Fibroblast of lung (primary cell): ENCODE measurements at regions not wholly inside any gene's neighbourhood (a gene's known extent, or its start where the extent isn't known, plus 50 kb on each side); places are given as distances from the start of the nearest gene placed in this dataset.
A peak's percentile ranks its signal among the peaks of the same experiment; 100 is the strongest.
"Not testable (repeated sequence)": the region's sequence is repeated elsewhere in the genome, so short reads cannot be mapped to it uniquely, and the experiment has no call there.

Experiments used
- DNase-seq, 2 donors: peaks; one replicate each; pipeline versions ENCODE4 v3.0.0 to v3.0.0-alpha.2; 2010; ENCODE audit warnings: low read depth in 2 of 2
- H2AFZ ChIP-seq: 2 replicates; pipeline ENCODE4 v1.5.1; 2012; ENCODE audit warnings: low read length, control low read depth, inconsistent platforms
- H3K27ac ChIP-seq: 2 replicates; pipeline ENCODE4 v1.5.1; 2011; ENCODE audit warnings: low read length, control low read depth; ENCODE audit not compliant: insufficient read depth
- H3K27me3 ChIP-seq: 2 replicates; pipeline ENCODE4 v1.5.1; 2011; ENCODE audit warnings: mild to moderate bottlenecking, low read length; ENCODE audit not compliant: control insufficient read depth, insufficient read depth
- H3K36me3 ChIP-seq: 2 replicates; pipeline ENCODE4 v1.5.1; 2011; ENCODE audit warnings: low read length; ENCODE audit not compliant: control insufficient read depth, insufficient read depth
- H3K4me1 ChIP-seq: 2 replicates; pipeline ENCODE4 v1.5.1; 2011; ENCODE audit warnings: low read length; ENCODE audit not compliant: control insufficient read depth, insufficient read depth; ENCODE audit errors: extremely low read depth
- H3K4me2 ChIP-seq: 2 replicates; pipeline ENCODE4 v1.5.1; 2011; ENCODE audit warnings: low read length, control low read depth; ENCODE audit not compliant: insufficient read depth; ENCODE audit errors: extremely low read depth
- H3K4me3 ChIP-seq, 4 experiments: fragments of 200-600 bp in 1 of 4; sonication (generic) in 1 of 4; replicated peaks in 1 of 4; 2 replicates each; pipeline ENCODE4 v1.5.1; 2011 to 2016; ENCODE audit warnings: low read length in 4 of 4, low read depth in 3 of 4, mild to moderate bottlenecking in 3 of 4, control low read depth in 2 of 4, inconsistent platforms in 1 of 4, mixed read lengths in 1 of 4; ENCODE audit not compliant: insufficient read depth in 1 of 4; ENCODE audit errors: control extremely low read depth in 1 of 4
- H3K79me2 ChIP-seq: 2 replicates; pipeline ENCODE4 v1.5.1; 2012; ENCODE audit warnings: mild to moderate bottlenecking, low read length, inconsistent platforms; ENCODE audit not compliant: control insufficient read depth, insufficient read depth
- H3K9ac ChIP-seq: 2 replicates; pipeline ENCODE4 v1.5.1; 2011; ENCODE audit warnings: mild to moderate bottlenecking, low read length, control low read depth; ENCODE audit not compliant: insufficient read depth
- H3K9me3 ChIP-seq: 2 replicates; pipeline ENCODE4 v1.5.1; 2012; ENCODE audit warnings: low read depth, low read length; ENCODE audit not compliant: control insufficient read depth, insufficient read depth
- H4K20me1 ChIP-seq: 2 replicates; pipeline ENCODE4 v1.5.1; 2011; ENCODE audit warnings: low read length; ENCODE audit not compliant: control insufficient read depth, insufficient read depth; ENCODE audit errors: extremely low read depth
- EZH2 ChIP-seq: IDR thresholded peaks from 2 replicates; pipeline ENCODE4 v1.5.1; 2012; ENCODE audit warnings: low read length, control low read depth, mild to moderate bottlenecking; ENCODE audit errors: missing control alignments
- TF ChIP-seq, protein P1 (sequence below), 2 donors: IDR thresholded peaks in 1 of 2; conservative IDR thresholded peaks in 1 of 2; 1 replicate in 1 of 2; 2 replicates in 1 of 2; pipeline ENCODE4 v1.5.1; 2011 to 2012; ENCODE audit warnings: low read length in 2 of 2, control low read depth in 1 of 2, inconsistent platforms in 1 of 2, low read depth in 1 of 2, mild to moderate bottlenecking in 1 of 2

DNA sequence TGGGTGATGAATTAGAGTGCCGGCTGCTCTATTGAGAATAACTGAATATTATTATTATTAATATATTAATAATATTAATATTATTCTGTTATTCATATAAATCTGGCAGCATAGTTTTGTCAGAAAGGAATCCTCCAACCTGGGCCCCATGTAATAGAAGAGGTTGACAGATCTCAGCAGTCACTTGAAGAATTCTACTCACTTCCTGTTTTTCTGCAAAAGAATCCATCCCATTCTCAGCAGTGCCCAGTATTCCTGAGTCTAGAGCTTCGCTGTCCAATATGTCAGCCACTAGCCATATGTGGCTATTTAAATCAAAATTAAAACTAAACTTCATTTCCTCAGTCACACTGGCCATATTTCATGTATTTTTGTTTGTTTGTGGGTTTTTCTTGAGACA is 72.4 kb upstream of the USPL1 start:
- DNase-seq, result no peak

DNA sequence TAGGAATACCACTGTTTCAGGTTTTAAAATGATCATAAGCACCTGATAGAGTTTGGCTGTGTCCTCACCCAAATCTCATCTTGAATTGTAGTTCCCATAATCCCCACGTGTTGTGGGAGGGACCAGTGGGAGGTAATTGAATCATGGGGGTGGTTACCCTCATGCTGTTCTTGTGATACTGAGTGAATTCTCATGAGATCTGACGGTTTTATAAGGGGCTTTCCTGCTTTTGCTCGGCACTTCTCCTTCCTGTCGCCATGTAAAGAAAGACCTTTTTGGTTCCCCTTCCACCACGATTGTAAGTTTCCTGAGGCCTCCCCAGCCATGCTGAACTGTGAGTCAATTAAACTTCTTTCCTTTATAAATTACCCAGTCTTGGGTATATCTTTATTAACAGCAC is 69.7 kb upstream of the USPL1 start:
- H2AFZ ChIP-seq, result not testable (repeated sequence)

More for the DNA sequence above, 72.4 kb upstream of the USPL1 start:
- Histone ChIP-seq H4K20me1 (no peaks in the 10 kb centered on the region), H3K79me2 (no peaks in the 10 kb centered on the region), H3K9ac (no peak overlapping the region), H3K27me3 (no peaks in the 10 kb centered on the region), H3K36me3 (no peaks in the 10 kb centered on the region), H3K4me3 (no peak overlapping the region), H3K4me1 (no peaks in the 10 kb centered on the region), H2AFZ (no peak overlapping the region), H3K27ac (no peak overlapping the region), H3K4me2 (no peak overlapping the region), H3K9me3 (no peaks in the 10 kb centered on the region)
- TF ChIP-seq EZH2, result no peak
- TF ChIP-seq, protein P1, sequence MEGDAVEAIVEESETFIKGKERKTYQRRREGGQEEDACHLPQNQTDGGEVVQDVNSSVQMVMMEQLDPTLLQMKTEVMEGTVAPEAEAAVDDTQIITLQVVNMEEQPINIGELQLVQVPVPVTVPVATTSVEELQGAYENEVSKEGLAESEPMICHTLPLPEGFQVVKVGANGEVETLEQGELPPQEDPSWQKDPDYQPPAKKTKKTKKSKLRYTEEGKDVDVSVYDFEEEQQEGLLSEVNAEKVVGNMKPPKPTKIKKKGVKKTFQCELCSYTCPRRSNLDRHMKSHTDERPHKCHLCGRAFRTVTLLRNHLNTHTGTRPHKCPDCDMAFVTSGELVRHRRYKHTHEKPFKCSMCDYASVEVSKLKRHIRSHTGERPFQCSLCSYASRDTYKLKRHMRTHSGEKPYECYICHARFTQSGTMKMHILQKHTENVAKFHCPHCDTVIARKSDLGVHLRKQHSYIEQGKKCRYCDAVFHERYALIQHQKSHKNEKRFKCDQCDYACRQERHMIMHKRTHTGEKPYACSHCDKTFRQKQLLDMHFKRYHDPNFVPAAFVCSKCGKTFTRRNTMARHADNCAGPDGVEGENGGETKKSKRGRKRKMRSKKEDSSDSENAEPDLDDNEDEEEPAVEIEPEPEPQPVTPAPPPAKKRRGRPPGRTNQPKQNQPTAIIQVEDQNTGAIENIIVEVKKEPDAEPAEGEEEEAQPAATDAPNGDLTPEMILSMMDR (conservative IDR thresholded peaks at IDR 0.05 in 1 of 2, IDR thresholded peaks at IDR 0.05 in 1 of 2; ENCODE audit: low read depth in 1 of 2, low read length in 2 of 2), result no peak

DNA sequence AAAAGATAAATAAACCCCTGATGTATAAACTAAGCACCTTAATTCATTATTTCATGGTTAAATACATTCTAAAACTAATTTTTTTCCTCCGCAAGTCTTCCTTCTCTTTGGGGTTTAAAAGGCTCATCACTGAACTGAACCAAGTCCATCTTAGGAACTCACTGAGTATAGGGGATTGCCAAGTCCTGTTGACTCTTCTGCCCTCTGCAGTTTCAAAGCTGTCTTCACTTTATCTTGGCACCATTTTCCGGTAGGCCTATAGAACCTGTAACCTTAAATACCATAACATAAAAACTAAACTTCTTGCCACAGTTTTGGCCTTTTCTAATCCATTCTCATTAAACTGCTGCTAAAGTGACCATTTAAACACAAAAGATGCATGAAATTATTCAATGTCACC is 66.5 kb upstream of the USPL1 start:
- Histone ChIP-seq H3K27ac (no peak overlapping the region), H3K4me1 (no peaks in the 10 kb centered on the region), H2AFZ (no peak overlapping the region), H3K9ac (no peak overlapping the region), H3K4me2 (no peak overlapping the region), H3K36me3 (no peaks in the 10 kb centered on the region), H3K27me3 (no peaks in the 10 kb centered on the region), H3K9me3 (no peaks in the 10 kb centered on the region), H4K20me1 (no peaks in the 10 kb centered on the region), H3K4me3 (no peak overlapping the region), H3K79me2 (no peaks in the 10 kb centered on the region)
- no peak for TF ChIP-seq EZH2
- TF ChIP-seq, protein P1 (conservative IDR thresholded peaks at IDR 0.05 in 1 of 2, IDR thresholded peaks at IDR 0.05 in 1 of 2; ENCODE audit: low read depth in 1 of 2, low read length in 2 of 2), result peak in 1 of 2 donors; percentile 29
- DNase-seq, result peak in 1 of 2 donors; percentile 47

More for the DNA sequence above, 69.7 kb upstream of the USPL1 start:
- H3K27ac ChIP-seq, H4K20me1 ChIP-seq, H3K27me3 ChIP-seq, H3K4me1 ChIP-seq, H3K9ac ChIP-seq, H3K9me3 ChIP-seq, H3K36me3 ChIP-seq, H3K4me2 ChIP-seq, H3K4me3 ChIP-seq, H3K79me2 ChIP-seq, DNase-seq: not testable (repeated sequence)

DNA sequence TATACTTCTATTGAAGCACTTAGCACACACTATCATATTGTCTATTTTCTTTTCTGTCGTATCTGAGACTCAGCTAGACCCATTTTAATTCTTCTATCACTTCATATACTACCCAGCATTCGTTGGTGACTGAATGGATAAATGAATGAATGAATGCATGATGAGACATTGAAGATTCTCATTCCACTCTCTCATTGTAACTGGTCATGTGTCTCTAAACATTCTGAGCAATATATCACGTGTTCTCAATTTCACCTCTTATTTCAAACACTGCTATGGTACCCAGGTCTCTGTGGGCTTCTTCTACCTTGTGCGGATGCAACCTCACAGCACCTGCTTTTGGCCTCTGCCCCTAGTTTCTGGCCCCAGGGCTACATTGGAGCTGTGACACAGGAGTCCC is 65.2 kb upstream of the USPL1 start:
- Histone ChIP-seq H3K27me3 (no peaks in the 10 kb centered on the region), H3K27ac (no peak overlapping the region), H3K9me3 (no peaks in the 10 kb centered on the region), H2AFZ (no peak overlapping the region), H3K4me2 (no peak overlapping the region), H3K36me3 (no peaks in the 10 kb centered on the region), H3K79me2 (no peaks in the 10 kb centered on the region), H3K4me3 (no peak overlapping the region), H3K4me1 (no peaks in the 10 kb centered on the region), H3K9ac (no peak overlapping the region), H4K20me1 (no peaks in the 10 kb centered on the region)
- no peak for DNase-seq
- TF ChIP-seq EZH2, result no peak
- TF ChIP-seq, protein P1 (conservative IDR thresholded peaks at IDR 0.05 in 1 of 2, IDR thresholded peaks at IDR 0.05 in 1 of 2; ENCODE audit: low read depth in 1 of 2, low read length in 2 of 2), result no peak
